ENCODE measurements at regions not wholly inside any gene's neighbourhood (a gene's known extent, or its start where the extent isn't known, plus 50 kb on each side); places are given as distances from the start of the nearest gene placed in this dataset.

DNA sequence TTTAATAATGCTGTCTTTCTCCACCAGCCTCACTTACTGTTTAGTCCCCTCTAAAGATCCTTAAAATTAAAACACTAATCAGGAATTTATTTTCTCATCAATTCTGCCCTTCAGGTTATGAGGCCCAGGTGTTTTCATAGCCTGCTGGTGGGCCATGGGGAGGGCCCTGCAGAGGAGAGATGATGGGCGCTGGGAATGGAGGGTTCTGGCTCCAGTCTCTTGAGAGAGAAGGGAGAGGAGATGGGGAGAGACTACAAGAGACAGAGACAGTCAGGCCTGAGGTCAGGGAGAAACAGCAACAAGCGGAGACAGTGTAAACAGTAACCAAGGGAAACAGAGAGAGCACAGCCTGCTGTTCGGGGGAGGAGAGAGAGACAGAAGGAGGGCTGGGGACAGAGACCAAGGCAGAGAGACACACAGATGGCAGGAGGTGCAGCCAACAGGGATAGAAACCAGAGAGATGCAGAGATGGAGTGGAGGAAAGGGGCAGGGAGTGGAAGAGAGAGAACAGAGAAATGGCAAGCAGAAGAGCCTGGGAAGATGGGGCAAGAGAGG lies 187.3 kb upstream of the SYT13 start:
- DNase-seq (ENCODE audit: low read depth) = no peak

DNA sequence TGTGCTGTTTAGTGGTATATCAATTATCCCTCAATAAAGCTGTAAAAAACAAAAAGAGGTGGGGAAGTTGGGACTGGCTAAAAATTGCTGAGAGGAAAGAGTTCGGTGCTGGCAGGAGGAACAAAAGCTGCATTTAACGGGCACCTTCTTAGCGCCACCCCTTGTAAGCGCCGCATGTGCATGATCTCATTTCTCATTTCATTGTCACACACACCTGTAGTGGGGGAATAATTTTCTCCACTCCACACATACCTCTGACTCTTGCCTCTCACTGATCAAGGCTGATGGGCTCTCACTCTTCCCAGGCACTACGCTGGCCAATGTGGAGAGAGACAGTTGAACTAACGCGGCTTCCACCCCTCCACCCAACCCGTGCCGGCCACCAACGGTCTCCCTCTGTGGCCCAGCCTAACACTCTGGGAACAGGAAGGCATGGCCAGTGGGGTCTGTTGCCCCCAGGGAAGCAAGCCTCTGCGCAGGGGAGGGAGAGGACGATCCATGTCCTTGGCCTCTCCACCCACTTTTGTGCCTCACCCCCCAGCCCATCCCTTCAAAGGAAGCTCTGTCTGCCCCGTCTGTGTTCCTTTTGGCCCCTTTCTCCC lies 186.7 kb upstream of the SYT13 start:
- DNase-seq (ENCODE audit: low read depth) = no peak

DNA sequence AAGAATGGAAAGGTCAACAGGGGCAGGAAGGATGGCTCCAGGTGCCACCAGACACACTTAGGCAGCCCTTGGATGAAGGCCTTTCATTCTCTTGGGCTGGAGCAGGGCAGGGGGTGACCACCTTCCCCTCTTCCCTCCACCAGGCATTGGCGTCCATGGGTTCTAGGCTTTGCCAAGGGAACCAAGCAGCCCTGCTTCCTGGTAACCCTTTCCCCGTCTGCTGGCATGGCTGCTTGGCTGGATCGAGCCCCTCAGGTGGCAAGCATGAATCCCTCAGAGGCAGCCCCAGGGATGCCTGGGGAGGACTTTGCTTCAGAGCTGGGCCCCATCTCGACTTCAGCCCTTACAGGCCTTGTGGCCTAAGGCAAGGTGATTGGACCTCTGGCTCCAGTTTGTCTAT lies 185.1 kb upstream of the SYT13 start:
- DNase-seq (ENCODE audit: low read depth) = no peak

DNA sequence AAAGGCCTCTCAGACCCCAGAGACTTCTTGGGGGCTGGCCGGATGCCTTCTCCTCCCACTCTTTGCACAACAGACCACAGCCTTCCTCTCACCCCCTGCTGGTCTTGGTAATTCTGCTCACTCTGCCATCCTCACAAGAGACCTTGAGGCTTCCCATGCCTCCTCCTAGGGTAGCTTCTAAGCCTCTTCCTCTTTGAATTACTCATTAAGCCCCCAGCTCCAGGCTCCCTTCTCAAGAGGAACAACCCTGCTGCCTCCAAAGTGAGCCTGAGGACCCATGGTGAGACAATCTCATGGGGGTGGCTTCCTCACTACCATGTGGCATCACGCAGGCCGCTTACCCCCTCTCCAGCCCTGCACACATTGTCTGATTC lies 184.6 kb upstream of the SYT13 start:
- DNase-seq (ENCODE audit: low read depth) = no peak

DNA sequence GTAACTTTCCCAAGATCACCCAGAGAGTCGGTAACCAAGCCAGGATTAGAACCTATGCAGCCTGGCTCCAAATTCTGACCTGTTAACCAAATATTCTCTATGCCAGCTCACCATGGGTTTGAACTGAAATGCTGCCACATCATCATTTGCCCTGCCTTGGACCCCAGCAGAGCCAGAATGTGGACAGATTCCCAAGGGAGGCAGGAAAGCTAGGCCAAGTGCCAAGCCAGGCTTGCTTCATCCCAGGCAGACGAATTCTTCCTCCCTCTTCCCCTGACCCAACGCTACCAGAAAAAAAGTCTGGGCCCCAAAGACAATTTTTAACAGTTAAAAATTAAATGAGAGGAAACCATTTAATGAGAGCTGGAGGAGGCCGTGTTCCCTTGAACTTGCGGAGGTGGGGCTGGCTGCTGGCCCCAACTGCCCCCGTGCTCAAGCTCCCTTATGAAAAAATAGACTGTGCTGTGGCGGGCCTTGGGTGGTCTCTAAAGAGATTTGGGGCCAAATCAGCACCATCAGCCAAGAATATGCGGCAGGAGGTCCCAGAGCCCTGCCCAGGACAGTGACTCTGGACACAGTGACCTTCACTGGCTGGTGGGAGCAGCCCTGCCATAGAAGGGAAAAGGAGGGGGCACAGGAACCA lies 184.1 kb upstream of the SYT13 start:
- no peak for DNase-seq (ENCODE audit: low read depth)

DNA sequence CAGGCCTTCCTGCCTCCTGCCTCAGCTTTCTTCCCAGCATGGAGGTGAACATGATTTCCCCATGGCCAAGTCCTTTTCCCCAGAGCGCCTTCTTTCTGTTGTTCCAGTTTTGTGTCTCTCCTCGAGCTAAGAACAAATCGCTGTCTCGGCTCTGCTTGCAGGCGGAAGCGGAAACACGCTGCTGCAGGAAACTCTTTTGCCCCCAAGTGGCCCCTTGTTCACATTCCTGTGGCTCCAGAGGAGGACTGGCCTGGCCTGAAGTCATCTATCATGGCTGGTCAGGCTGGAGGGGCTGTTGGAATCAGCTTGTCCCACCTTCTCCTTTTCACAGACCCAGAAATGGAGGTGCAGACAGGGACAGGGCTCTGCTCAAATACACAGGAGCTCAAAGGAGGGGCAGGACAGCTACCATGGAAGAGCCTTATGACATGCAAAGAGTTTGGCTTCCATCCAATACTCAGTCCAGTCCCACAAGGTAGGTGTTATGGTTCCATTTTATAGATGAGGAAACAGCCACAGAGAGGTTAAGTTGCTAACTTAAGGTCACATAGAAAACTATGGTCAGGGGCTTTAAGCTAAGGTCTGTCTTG lies 182.2 kb upstream of the SYT13 start:
- no peak for DNase-seq (ENCODE audit: low read depth)

DNA sequence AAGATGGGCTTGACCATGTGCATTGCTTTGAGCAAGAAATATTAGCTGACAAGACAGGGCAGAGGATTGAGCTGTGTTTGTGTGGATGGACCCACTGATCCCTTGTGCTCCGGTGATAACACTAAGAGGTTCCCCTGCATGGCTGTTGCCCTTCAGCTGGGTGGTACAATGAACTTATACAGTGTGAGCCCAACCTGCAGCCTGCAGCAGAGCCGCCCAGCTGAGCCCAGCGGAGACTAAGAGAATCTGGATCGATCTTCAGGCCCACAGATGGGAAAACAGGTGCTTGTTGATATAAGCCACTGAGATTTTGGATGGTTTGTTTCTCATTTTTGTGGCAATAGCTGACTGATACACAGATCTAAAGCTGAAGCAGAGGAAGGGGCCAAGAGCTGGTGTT lies 177.4 kb upstream of the SYT13 start:
- no peak for DNase-seq (ENCODE audit: low read depth)

DNA sequence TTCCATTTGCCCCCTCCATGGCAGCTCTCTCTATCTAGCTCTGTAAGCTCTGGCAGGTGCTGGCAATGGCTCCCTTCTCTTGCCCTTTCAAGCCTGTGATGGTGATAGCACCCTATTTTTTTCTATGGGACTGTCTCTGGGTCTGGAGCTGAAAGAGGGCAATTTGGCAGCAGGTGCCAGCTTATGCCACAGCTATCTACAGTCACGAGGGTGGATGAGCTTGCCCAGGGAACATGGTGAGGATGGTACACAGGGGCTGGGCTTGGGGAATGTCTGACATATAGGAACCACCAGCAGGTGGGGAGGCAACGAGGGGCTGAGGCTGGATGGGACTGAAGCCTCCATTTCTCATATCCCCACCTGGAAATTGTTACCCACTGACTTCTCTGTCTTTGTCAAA lies 175.4 kb upstream of the SYT13 start:
- DNase-seq (ENCODE audit: low read depth) = no peak

DNA sequence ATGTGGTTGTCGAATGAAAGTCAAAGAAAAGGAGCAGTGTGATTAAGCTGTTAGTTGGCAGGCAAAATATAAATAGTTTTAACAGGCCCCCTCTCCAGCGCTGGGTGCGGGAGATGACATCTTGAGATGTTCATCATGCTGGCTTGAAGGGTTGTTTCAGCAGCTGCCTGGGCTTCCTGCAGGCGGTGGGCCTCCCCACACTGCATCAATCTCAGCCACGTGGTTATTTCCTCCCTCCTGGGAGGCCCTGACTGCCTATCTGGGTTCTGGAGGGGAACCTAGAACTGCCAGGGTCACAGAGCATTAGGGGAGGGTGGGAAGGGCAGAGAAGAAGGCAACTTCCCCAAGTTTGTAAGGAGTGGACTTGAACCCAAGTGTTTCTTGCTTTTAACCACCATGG lies 173.3 kb upstream of the SYT13 start:
- no peak for DNase-seq (ENCODE audit: low read depth)

DNA sequence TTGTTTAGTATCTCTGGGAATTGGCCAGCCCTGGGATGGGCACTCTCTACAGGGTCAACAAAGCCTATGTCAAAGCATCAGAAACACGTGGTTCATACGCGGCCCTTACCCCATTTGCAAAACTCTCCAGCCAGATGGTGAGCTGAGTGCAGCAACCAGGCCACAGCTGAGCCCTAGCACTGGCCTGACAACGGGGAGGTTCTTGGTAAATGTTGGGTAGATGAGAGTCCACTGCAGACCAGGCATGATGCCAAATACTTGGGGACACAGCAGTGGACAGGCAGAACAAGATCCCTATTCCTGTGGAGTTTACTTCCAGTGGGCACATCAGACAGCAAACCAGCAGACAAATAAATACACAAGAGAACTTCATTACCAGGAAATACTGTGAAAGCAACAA lies 172.1 kb upstream of the SYT13 start:
- DNase-seq (ENCODE audit: low read depth) = no peak

DNA sequence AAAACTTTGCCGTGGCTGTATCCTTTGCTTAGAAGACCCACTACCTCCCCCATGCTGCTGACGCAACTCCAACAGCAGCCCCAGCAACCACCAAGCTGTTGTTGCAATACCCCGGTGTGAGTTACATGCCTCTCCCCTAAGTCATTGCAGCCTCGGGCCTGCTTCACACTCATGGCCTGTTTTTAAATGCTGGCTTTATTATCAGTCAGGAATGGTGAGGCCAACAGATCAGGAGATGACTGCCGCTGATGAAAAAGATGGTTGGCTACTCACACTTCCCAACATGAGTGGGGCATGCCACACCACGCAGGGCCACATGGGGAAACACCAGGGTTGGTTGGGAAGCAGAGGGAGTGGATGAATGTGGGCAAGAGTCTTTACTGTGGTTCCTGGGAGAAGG lies 171.5 kb upstream of the SYT13 start:
- DNase-seq (ENCODE audit: low read depth) = no peak

DNA sequence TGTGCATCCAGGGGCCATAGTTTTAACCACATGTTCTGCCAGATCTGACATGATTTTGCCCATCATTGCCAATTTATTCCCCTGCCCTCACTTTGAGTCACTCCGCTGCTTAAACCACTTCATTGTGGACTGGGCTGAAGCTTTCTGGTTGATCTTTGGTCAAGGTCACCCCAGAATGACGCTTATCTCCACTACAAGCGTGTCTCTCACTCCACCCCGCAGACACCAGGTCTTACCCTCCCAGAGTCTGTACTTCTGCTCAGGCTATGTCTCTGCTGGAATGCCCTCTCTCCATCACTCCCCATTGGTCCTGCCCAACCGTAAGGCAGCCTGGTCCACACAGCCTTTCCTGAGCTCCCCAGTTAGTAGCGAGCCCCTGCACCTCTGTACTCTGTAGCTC lies 170.5 kb upstream of the SYT13 start:
- no peak for DNase-seq (ENCODE audit: low read depth)

DNA sequence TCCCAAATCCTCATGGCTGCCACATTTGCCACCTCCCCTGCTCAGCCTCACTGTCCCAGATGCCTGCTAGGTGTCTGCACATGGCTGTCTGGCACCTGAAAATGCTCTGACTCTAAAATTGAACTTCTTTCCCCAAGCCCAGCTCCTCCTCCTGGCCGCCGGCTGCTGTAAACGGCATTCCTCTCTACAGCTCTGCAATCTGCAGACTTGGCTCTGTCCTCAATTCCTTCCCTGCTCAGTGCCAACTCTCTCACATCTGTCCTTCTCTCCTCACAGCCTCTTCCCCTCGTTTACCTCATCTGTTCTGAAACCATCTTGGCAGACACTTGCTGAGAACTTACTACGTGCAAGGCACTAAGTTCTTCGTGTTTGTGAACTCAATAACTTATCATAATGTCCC lies 169.4 kb upstream of the SYT13 start:
- DNase-seq (ENCODE audit: low read depth) = no peak

DNA sequence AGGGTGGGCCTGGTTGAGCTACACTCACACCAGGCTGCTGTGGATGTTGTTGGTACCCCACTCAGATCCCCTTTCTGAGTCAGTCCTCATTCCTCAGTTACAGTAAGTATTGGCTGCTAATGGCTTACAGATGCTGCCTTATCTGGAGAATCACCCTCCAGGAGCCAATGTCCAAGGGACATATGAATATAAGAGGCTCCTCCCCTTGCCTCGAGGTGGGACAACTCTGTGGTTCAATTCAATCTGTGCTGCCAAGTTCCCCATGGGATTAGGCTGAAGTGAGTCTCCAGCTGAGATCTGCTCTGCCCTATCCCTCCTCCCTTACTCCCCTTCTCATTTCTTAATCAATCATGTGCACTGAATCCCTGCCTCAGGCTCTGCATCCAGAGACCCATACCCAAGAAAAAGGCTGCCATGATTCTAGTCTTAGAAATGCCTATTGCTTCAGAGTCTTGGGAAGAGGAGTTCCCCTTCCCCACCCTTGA lies 168.8 kb upstream of the SYT13 start:
- no peak for DNase-seq (ENCODE audit: low read depth)

DNA sequence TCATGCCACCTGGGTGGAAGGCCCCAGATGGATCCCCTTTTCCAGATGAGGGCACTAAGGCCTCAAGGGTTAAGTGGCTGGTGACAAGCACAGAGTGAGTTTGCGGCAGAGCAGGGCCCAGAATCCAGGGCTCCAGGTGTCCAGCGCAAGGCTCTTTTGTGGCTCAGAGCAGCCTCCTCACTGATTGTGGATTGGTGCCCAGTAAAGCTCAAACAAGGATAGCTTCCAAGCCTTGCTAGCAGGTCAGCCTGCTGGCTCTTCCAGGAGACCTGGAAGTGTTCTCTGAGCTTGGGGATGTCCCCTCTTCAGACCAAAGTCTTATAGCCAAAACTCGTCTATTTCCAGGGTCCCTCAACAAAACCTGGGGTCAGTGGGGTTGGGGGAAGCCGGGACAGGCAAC lies 167.6 kb upstream of the SYT13 start:
- no peak for DNase-seq (ENCODE audit: low read depth)

DNA sequence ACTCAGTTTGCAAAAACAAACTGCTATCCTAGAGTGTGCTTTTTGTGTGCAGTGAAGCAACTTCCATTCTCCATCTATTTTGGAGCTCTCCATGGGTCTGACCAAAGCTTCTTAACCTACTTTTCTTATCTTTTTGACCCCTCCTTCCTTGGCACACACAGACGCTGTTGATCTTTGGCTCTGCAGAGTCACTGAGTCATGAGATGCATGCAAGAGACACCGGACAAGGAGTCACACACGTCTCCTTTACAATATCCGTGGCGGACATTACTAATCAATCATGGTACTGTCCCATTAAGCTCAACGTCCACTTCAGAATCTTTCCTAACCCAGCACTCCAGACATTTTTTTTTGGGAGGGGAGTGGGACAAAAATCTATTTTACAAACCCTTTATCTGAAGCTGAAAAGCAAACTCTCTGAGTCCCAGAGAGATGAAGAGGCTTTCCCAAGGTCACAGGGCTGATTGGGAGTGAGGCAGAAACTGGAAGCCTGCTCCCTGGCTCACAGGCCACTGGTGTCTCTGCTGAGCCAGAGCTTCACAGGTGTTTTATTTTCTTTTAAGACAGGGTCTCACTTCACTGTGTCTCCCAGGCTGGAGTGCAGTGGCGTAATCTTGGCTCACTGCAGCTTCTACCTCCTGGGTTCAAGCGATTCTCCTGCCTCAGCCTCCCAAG lies 165.8 kb upstream of the SYT13 start:
- no peak for DNase-seq (ENCODE audit: low read depth)

DNA sequence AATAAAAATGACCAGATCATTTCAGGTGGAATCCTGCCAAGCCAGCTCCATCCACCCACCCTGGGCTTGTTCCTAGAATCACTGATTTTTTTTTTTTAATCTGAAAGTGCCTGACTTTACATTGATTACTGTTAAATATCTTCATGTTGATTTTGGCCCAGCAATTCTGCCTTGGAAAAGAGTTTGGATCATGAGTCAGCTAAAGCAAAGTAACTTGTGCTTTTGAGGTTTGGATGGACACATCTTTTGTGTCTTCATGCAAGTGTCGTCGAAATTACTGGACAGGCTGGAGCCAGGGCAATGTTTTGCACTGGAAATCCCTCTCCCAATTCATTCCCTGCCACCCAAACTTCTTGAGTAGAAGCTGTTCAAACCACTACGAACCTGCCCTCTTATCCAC lies 164.0 kb upstream of the SYT13 start:
- DNase-seq (ENCODE audit: low read depth) = no peak

DNA sequence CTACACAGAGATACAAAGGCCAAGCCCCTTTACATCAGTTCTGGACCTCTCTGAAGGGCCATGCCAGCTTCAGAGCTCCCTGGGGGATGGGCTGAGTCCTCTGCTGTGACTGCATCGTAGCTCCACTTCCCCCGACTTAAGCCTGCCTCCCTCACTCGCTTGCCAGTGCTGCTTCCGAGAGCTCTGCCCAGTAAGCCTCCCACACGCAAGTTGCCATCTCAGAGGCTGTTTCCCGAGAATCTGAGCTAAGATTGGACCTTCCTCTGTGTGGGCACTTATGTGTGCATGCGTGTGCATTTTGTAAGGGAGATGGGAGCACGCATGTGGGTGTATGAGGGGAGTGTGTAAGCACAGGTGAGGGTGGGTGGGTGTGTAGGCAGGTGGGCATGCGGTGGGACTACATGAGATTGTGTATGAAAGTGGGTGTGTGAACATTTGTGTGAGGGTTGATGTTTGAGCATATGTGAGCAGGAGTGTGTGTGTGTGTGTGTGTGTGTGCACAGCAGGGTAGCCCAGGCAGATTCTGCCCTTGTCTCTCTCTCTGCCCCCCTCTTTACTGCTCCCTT lies 163.0 kb upstream of the SYT13 start:
- no peak for DNase-seq (ENCODE audit: low read depth)

DNA sequence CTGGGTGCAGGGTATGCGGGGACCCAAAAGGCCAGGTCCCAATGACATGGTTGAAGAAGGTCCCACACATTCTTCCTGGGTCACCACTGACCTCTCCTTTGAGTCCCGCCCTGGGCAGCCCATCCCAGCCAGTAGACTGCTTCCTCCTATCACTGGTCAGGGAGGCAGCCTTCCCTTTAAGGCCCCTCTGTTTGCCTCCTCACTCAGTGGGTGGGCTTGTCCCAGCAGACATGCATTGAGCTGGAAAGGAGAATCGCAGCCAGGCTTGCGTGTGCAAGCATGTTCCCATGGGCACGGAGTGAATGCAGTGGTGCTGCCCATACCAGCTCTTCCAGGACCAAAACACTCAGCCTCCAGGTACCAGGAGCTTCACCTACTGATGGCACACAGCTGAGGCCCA lies 162.4 kb upstream of the SYT13 start:
- no peak for DNase-seq (ENCODE audit: low read depth)

DNA sequence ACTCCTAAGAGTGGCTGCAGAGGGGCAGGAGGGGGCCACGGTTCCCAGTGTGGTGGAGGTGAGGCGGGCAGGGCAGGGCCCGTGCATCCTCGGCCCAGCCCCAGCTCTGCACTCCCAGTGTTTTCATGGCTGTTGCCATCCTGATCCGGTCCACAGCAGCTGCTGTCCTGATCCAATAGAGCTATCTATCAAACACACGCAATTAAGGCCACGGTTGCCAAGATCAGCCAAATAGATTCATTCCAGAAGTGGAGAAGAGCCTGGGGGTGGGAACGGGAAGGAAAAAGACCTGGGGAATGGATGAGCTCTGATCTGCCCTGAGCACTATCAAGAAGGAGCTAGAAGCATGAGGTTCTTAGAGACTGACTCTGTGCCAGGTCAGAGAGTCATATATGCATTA lies 160.9 kb upstream of the SYT13 start:
- DNase-seq (ENCODE audit: low read depth) = no peak

DNA sequence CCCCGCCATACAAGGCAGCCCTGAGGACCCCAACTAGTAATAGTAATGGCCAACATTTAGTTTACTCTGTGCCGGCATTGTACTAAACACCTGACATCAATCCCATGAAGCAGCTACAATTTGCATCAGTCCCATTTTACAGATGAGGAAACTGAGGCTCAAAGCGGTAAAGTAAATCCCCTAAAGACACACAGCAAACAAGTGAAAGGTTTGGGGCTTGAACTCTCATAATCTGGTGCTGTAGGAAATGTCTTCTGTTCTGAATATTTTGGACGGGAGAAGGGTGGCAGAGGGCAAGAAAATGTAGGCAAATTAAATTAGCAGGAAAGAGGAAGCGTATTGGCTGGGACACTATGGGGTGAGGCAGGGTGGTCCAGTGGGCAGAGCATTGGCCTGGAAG lies 160.3 kb upstream of the SYT13 start:
- DNase-seq (ENCODE audit: low read depth) = no peak

DNA sequence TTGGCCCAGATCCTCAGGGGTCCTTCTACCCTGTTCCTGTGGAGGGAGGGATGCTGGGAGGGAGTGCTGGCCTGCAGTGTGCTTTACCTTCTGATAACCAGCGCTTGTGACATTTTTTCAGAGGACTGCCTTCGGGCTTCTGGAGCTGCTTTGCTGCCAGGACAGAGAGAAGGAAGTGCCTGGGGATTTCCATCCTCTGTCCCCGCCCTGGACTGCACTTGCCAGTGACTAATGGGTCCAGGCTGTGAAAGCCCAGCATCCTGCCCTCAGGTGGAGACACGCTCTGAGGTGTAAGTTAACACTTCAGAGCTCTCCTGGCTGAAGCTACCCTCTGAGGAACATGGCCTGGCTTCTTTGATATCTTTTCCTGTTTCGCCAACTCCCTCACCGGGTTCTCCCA lies 158.7 kb upstream of the SYT13 start:
- DNase-seq (ENCODE audit: low read depth) = no peak

DNA sequence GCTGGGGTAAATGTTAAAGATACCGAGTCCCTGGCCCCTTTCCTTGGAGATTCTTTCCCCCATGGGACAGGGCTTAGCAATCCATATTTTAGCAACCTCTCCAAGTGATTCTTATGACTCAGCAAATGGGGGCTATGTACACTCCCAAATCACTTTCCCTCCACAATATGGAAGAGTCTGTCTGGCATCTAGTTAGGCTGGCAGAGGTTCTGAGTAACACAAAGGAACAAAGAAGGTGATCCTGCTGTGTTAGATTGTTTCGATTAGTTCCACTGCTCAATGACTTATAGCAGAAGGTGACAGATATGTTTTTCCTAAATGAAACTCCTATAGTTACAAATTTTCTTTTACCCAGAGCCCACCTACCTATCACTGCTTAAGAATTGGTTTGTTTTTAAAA lies 154.0 kb upstream of the SYT13 start:
- no peak for DNase-seq (ENCODE audit: low read depth)
